Endometrium (tissue), 2 donors: ENCODE measurements at regions not wholly inside any gene's neighbourhood (a gene's known extent, or its start where the extent isn't known, plus 50 kb on each side); places are given as distances from the start of the nearest gene placed in this dataset.
A peak's percentile ranks its signal among the peaks of the same experiment; 100 is the strongest.
"Not testable (repeated sequence)": the region's sequence is repeated elsewhere in the genome, so short reads cannot be mapped to it uniquely, and the experiment has no call there.

Experiments
- FAIRE-seq: peaks from 2 replicates; lab custom pipeline; 2012; peaks lifted over from hg19 to GRCh38; lab: Jason Lieb, UNC
- donor health status: control.
- donor health status: control.

DNA sequence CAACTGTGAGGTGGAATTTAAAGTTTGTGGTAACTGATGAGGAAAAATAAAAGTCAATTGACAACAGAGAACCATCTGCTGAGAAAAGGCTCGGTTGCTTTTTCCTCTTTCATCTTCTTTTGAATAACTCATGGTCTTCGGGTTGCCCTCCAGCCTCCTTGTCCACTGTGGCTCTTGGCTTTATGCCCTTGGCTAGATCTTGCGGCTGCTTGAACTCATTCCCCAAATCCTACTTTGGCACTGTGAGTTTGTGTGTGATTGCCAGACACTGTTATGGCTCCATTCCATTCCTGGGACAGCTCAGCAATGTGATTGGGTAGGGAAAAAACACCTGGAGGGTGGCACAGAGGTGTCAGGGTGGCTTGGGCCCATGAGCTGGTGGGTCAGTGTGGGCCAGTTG is 387.4 kb downstream of the DLEU7 start:
- no peak for FAIRE-seq

DNA sequence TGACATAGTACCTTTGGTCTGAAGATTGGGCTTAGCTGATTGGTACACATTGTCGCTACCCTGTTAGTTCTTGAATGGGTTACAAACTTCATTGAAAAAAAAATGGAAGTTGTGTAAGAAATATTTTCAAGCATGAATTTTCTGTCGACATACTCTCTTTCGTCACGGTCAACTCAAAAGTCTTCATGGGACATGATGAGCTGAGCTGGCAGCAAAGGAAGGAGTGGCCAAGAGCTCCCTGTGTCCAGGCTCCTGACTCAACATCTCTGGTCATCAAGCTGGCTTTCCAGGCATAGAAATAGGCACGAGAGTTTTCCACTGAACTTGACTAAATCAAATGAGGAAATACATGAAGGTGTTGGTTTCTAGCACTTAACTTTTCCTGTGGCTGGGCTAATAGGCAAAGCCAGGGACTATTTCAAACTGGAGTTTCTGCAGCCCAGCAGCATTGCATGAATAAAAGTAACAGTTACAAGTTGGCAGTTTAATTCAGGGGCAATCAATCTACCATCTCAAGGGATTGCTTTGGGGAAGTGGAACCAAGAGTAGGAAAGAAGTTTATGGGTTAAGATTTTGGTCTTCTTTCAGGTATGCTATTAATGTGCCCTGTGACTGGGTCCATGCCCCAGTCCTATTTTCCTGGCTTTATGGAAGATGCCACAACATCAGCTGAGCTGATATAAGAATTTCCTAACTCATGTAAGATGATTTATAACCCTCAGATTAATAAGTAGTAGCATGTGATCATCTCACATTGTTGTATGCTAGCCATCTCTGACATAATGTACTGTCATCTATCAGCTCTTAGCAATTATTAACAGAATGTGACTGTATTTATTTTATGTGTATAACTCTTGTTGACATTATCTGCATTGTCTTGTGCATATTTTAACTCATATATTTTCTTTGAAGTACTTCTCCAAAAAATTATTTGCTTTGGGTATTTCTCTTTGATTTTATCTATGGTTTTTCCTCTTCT is 385.8 kb downstream of the DLEU7 start:
- no peak for FAIRE-seq

DNA sequence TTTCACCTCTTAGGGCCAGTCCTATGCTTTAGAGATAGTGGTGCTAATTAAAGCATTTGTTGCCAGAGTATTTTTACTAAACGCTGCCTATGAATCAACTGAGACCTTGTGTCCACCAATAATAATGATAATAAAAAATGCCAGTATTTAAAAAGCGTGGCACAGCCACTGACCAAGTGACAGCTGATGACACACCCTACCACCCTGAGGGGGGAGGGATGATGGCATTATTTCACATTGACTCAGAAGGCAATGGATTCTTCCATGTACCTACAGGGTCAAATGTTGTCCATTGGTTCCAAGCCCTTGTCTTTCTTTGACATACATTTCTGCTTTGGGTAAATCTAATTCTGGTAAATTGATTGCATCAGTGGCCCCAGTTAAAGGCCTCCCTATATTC is 384.4 kb downstream of the DLEU7 start:
- FAIRE-seq, result no peak

DNA sequence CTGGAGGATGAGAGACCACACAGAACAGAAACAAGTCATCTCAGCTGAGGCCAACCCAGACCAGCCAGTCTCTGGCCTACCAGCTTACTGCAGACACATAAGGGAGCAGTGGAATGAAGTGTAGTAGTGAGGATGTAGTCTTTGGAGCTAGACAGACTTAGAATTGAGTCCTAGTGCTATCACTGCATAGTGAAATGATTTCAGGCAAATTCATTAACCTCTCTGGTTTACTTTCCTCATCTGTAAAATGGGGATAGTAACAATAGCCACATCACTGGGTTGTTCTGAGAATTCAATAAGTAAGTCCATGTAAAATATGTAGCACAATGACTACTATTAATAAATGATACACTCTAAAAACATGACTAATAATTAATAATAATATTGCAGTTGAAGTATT is 383.8 kb downstream of the DLEU7 start:
- FAIRE-seq, result no peak

DNA sequence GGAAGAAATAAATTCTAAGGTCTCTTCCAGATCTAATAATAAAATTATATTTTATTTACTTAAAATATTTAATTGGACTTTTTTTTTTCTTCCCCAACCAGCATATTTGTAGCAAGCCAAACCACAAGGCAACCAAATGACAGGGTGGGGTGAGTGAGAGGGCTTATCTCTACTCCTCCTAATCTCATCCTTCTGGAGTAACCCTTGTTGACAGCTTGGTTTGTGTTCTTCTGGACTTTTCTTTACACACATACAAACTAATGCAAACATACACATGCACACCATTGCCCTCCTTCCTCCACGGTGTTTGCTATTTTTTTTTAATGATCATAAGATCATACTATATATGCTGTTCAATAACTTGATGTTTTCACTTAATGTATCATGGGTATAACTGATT is 383.1 kb downstream of the DLEU7 start:
- FAIRE-seq, result no peak

DNA sequence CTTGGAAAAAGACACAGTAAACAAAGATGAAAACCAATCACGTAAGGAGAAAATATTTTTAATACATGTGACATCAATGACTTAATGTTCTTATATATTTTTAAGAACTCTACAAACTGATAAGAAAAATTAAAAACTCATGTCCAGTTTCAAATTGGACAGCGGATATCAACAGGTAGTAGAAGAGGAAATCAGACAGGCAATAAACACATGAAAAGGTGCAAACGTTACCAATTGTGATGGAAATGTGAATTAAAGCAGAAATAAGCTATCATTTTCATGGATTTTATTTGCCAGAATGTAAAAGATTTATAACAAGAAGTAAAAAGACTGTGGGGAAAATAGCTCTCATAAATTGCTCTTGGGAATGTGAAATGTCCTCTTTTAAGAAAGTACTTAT is 382.3 kb downstream of the DLEU7 start:
- no peak for FAIRE-seq

DNA sequence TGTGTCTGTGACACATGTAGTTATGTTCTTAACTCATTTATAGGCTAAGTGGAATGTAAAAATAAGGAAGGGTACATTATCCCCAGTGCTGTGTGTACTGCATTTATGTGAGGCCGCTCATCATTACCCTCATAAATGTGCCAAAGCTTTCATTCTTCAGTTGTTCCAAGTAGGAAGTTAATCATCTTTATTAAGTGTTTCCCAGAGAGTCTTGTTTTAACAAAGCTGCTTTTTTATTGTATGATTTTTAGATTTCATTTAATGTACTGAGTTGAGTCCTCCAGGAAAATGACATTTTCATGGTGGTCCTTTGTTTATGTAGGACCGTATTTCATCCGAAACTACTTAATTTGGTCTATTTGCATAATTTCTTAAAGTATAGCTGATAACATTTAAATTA is 379.8 kb downstream of the DLEU7 start:
- peak; percentile 94 for FAIRE-seq

DNA sequence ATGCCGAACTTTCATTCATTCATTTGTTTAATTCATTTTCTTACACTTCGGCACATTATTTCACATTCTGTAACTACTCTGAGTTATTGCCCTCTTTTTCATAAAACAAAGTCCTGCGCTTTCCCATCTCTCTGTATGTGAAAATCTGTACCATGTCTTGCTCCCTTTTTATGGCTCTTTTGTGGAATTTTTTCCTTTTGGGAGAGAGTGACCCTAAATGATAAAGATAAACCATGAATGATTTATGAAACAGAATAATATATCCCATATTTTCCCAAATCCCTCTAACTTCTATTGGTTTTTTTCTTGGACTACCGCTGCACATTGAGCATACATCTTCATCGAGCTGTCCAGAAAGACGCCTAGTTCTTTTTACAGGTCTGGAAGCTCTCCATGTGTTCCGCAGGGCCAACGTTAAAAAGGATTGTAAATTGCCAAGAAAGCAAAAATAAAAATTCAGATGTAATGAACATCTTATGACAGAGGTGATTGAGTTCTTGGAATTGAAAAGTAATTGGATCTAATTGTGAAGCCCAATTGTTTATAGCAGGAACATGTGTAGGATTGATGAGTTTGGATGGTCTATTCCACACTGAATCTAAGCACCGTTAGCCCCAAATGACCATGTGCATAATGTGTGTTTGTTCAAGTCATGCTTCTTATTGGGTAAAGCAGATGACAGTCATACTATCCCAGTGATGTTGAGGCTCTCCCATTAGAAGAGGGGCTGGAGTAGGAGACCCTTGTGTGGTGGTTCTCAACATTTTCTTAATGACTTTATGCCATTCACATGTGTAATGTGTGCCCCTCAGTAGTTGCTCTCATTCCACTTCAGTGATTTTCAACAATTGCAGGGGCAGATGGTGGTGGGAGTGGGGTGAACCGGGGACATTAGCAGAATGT is 378.9 kb downstream of the DLEU7 start:
- no peak for FAIRE-seq

DNA sequence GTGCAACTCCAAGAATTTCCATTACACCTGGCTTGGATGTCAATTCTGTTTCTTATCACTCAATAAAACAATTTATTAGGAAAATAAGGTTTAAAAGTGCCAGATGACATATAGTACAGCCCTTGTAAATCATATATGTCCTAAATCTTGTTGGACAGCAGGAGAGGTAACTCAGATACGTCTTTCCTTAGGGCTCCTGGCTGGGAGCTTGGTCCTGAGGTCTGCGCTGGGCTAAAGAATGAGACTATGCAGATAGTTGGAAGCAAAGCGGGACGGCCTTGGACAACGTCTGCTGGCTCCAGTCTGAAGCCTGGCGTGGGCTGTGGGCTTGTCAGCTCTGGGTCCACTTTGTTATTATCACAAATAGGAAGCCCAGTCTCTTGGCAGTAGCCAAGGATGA is 377.0 kb downstream of the DLEU7 start:
- FAIRE-seq, result no peak

DNA sequence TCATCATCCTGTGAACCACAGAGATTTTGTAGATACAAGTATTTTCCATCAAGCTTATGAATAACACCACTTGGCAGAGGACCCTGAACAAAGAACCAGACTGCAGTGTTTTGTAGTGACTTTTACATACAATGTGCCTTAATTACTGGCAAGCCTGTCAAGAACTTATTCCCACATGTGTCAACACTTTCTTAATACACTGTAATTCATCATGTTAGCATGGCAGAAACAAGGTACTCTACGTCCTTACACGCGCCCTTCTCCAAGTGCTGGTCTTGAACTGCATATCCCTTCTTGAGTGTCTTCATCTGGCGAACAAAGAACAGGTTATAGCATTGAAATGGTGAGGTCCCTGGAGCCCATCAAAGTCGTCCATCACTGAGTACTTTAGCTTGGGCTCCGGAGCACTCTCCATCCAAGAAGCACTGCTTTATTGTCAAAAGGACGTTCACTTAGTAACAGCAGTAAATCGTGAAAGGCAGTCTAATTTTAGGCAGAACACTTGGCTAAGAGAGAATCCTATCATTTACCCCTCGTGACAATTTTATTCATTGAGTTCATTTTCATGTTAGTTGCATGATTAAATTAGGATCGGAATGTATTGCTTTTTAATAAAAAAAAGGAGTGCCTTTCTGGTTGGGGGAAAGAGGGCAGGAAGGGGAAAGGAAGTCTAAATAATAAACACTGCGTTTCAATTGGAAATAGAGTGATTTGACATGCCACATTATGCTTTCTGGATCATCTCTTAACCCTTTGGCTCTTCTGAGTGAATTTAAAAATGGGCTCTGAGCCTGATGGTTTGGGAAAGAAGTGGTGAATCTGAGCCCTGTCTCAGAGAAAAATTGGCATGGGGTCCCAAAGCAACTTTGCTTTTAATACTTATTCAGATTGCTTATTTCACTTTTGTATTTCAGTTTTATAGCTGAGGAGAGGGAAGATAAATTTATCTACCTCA is 376.1 kb downstream of the DLEU7 start:
- FAIRE-seq, result no peak

DNA sequence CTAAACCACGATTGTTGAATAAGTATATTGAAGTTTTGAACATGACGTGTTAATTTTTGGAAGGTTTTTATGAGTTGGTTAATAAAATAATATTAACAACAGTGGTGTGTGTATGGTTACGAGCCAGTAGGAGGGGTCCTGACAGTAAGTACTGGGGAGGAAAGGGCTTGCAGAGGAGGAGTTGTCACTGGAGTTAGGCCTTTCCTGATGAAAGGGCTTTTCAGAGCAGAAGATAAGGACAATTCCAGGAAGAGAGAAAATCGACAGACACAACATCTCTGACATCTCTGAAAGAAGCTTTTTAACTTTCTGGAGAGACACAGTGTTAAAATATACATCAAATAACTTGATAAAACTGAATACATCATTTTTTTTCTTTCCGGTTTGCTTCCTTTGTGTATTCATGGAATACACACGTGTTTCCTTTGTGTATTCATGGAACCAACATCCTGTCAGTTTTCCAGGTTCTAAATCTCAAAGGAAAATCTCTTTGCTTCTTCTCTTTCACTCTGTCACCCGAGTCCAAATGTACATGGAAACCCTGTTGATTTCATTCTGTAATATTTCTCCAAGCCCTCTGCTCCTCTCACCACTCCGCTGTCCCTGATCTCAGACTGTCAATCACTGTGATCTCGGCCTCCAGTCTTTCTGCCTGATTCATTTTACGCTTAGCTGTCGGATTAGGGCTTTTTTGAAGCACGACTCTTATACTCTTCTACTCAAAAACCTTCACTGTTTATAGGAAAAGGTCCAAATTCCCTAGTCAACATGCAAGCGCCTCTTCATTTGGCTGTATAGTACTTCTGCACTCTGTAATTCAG is 374.4 kb downstream of the DLEU7 start:
- no peak for FAIRE-seq

DNA sequence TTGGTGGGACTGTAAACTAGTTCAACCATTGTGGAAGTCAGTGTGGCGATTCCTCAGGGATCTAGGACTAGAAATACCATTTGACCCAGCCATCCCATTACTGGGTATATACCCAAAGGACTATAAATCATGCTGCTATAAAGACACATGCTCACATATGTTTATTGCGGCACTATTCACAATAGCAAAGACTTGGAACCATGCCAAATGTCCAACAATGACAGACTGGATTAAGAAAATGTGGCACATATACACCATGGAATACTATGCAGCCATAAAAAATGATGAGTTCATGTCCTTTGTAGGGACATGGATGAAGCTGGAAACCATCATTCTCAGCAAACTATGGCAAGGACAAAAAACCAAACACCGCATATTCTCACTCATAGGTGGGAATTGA is 370.4 kb downstream of the DLEU7 start:
- FAIRE-seq, result not testable (repeated sequence)

DNA sequence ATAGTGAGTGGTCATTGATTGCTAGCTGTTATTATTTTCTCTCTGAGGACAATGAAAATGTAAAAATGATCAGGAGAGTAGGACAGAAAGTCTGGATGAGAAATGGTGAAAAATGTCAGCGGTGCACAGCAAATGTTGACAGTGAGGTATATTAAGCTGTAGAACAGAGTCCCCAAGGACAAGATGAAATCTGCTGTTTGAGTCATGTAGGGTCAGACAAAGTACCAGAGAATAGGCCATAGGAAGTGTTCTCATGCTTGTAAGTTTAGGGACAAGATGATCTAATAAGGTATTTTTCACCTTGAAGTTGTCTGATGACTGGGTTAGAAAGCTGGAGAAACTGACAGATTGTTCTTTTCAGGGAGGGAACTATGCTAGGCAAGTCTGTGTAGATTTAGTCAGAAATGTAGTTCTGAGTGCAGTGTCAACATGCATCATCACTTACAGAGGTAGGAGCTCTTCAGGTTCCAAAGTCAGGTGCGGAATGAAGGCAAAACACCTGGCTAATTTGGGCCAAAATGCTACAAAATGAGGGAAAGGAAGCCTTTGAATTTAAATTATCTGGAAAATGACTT is 369.3 kb downstream of the DLEU7 start:
- FAIRE-seq, result no peak

DNA sequence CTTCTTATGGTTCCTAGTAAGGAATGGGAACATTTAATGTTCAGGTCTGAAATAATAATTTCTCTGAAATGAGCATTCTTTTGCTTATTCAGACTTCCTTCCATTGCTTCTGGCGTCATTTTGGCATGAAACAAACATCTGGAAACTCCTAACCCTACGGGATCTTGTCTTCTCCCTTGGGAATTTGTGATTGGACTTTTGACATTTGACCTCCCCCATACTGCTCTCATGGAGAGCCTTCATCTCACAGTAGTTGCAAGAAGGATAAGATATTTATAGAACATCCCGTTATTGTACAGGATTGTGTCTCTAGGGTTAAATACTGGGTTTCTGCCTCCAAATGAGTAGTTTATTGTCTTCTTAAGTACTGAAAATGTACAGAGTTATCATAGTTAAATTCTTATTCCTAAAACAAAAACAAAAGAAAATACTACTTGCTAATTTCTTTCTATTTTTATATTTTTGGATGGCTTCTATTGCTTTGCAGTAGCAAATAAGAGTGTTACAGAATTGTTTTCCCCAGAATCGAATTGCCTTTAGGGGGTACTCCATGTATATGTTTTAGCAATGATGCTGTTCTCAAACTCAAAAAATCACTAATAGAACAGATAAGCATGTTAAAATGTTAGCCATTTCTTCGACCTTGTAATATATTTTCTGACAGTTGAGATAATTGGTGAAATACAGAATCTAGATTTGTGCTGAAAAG is 366.8 kb downstream of the DLEU7 start:
- no peak for FAIRE-seq

DNA sequence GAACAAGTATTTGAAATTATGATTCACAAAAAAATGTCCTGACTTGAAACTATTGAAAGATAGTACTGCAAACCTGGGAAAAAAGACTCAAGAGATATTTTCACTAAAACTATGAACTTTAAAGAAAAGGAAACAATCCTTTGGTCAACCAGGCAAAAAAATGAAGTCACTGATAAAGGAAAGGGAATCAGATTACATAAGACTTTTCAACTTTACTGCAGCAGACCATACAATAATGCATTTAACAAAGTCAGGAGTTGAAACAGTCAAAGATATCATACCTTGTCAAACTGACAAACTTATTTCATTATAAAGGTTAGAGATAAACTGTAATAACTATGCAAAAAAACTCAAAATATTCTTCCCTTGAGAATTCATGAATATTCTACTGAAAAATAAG is 361.6 kb downstream of the DLEU7 start:
- FAIRE-seq, result no peak

DNA sequence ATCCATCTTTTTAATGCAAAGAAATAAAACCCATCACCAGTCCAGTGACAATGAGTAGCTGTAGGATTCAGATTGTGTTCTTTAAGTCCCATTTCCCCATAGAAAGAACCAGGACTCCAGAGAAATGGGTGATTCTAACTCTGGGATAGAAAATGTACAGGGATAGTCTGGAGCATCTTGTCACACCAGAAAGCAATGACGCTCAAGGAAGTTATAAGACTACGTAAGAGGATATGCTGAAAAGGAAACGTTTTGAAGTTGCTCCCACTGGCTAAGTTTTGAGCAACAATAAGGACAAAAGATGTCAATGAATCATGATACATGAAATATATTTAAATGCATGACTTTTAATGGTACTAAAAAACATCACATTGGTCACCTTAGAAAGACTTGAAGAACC is 360.1 kb downstream of the DLEU7 start:
- FAIRE-seq, result no peak

DNA sequence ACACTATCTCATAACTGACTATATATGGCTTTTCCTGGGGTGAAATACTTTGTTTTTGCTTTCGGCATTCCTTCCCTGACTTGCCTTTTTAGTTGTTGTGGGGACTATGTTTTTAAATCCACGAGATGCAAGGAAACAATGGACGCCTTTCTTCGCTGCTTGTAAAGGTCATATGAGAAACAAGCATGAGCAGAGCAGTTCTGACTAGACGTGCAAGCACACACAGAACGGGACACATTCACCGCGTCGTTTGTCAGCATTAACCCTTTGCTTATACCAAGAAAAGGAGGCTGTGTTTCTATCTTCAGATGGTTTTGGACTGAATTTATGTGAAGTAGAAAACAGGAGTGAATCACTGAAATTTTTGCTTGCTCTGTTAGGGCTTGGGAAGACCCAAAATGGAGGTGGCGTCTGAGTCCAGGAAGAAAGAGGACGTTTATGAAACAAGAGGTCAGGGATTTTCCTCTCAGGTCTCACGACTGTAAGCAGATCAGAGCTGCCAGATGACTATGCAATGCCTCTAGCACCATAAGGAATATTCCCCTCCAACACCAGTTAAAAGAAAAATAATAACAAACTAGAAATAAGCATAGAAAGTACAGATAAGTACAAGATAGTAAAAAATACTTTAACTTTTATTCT is 358.9 kb downstream of the DLEU7 start:
- no peak for FAIRE-seq

DNA sequence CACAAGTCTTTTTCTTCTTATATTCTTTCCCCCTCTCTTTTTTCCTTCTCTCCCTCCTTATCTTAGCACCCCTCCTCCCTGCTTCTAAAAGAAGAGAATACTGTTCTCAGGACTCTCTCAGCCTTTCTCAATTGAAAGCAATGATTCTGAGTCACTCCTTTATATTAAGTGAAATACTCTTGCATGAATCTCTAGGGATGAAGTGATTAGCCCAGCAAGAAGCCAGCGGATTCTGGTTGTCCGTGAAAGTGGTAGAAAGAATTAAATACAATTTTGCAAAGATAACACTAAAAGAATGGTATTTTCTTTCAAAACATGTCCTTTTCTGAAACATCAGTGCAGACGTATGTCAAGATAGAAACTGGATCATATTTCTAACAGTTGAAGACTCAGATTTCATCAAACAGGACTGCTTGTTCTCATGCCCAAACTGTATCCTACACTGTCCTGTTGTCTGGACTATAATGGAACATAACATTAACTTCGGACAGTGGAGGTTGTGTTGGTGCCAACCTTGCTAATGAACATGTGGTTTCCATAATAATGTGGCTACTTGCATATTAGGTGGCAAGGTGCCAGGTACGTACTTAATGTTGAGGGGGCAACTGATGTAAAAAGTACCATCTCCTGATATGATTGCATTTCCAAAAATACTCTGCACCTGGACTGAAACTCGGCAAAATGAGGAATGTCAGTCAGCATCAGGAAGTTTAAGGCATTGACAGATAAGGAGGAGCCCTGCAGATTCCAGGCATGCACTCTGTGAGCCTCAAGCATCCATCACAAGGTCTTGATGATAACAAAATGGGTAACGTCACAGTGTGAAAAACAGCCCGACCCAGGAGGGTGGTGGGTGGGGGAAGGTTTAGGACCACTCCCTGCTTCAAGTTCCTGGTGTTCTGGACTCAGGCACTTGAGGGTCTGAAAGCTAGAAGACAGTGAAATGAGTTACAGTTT is 357.2 kb downstream of the DLEU7 start:
- FAIRE-seq, result no peak
